Activated CD8-positive, alpha-beta T cell treated with anti-CD3 and anti-CD28 coated beads for 36 hours (primary cell): ENCODE measurements at regions not wholly inside any gene's neighbourhood (a gene's known extent, or its start where the extent isn't known, plus 50 kb on each side); places are given as distances from the start of the nearest gene placed in this dataset.

Experiments
- ATAC-seq: fragments of 200-7000 bp; cut with Tn5 transposase; one replicate; pipeline ENCODE4 v1.10.0; 2021; ENCODE audit warnings: mild to moderate bottlenecking, moderate library complexity
- CTCF ChIA-PET: fragments of 350-600 bp; sonication (Branson Sonifier 250); formaldehyde crosslinking; loops from one replicate; lab custom pipeline; 2021; ENCODE audit warnings: antibody characterized with exemption; lab: Charles Lee
- POLR2A ChIA-PET: fragments of 350-600 bp; sonication (Branson Sonifier 250); formaldehyde crosslinking; loops from one replicate; lab custom pipeline; 2021; ENCODE audit warnings: antibody characterized with exemption; lab: Charles Lee
- DNase-seq: peaks from one replicate; pipeline ENCODE4 v3.0.0-alpha.2; 2020
- H3K27ac Mint-ChIP-seq: one replicate; pipeline ENCODE4 v1.8.0; 2021; ENCODE audit warnings: mild to moderate bottlenecking, mixed read lengths
- H3K27me3 Mint-ChIP-seq: one replicate; pipeline ENCODE4 v1.8.0; 2021; ENCODE audit warnings: mixed read lengths
- H3K36me3 Mint-ChIP-seq: one replicate; pipeline ENCODE4 v1.8.0; 2021; ENCODE audit warnings: low read depth, mixed read lengths
- H3K4me1 Mint-ChIP-seq: one replicate; pipeline ENCODE4 v1.8.0; 2021; ENCODE audit warnings: low read depth, mixed read lengths
- H3K4me3 Mint-ChIP-seq: one replicate; pipeline ENCODE4 v1.8.0; 2021; ENCODE audit warnings: mild to moderate bottlenecking, moderate library complexity, mixed read lengths
- H3K9me3 Mint-ChIP-seq: one replicate; pipeline ENCODE4 v1.8.0; 2021; ENCODE audit warnings: mixed read lengths
- intact Hi-C: fragments of 100-400 bp; cut with micrococcal nuclease; formaldehyde crosslinking; loops from one replicate; pipeline ENCODE4 v1.10.0; 2022
- TF ChIP-seq, protein P1 (sequence below): fragments of 200-600 bp; IDR thresholded peaks from one replicate; pipeline ENCODE4 v1.8.0; 2022; ENCODE audit warnings: antibody characterized with exemption, mild to moderate bottlenecking

DNA sequence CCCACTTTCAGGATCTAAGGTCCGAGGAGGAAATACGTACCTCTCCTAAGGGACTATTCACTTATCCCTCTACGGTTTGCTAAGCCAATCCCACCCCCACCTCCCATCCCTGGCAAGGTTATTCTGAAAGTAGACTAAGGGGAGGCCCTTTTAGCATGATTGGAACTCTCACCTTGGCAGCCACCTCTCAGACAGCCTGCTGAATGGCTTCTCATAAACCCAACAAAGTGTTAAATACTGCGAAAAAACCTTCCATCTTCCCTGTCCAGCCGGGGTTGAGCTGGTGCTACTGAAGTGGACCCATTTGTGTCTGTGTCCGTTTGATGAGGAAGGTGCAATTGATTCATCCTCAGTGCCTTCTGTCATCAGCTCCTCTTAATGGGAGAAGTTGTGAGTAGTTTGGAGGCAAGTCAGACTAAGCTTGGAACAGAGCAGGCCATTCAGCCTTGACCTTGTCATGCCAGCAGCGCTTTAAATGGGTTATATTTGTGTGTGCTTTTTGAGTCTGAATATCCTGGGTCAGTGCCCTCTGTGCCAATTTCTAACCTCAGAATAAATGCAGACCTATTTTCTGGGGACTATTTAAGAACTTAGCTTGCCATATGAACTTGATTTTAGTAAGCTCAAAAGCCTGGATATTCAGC is 476.3 kb upstream of the ZNF608 start:
- no peak for ATAC-seq
- Mint-ChIP-seq H3K27ac (no peak overlapping the region), H3K9me3 (peaks cover 4% of the 10 kb centered on the region), H3K36me3 (no peaks in the 10 kb centered on the region), H3K27me3 (no peaks in the 10 kb centered on the region), H3K4me3 (no peak overlapping the region), H3K4me1 (peaks cover 5% of the 10 kb centered on the region)
- POLR2A ChIA-PET = no interaction called here
- intact Hi-C loops = no loop called here
- TF ChIP-seq, protein P1, sequence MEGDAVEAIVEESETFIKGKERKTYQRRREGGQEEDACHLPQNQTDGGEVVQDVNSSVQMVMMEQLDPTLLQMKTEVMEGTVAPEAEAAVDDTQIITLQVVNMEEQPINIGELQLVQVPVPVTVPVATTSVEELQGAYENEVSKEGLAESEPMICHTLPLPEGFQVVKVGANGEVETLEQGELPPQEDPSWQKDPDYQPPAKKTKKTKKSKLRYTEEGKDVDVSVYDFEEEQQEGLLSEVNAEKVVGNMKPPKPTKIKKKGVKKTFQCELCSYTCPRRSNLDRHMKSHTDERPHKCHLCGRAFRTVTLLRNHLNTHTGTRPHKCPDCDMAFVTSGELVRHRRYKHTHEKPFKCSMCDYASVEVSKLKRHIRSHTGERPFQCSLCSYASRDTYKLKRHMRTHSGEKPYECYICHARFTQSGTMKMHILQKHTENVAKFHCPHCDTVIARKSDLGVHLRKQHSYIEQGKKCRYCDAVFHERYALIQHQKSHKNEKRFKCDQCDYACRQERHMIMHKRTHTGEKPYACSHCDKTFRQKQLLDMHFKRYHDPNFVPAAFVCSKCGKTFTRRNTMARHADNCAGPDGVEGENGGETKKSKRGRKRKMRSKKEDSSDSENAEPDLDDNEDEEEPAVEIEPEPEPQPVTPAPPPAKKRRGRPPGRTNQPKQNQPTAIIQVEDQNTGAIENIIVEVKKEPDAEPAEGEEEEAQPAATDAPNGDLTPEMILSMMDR = no peak
- CTCF ChIA-PET = no interaction called here
- no peak for DNase-seq

DNA sequence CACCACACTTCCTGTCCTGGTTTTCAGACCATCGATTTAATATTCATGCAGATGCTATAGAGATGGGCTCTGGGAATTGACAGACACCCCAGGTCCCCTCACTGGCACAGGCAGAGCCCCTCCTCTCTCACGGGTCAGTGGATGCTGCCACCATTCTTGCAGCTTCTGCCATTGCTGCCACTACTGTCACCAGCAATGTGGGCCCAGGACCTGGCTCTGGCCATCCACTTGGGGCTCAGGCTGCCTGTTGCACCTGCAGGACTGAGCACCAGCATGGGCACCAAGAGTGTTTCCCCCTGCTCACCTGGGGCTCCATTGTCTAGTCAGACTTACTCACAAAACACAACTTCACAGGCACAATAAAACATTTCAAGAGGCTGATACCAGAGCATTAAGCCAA is 479.0 kb upstream of the ZNF608 start:
- no peaks in the 10 kb centered on the region for H3K36me3 Mint-ChIP-seq
- no peak for ATAC-seq

DNA sequence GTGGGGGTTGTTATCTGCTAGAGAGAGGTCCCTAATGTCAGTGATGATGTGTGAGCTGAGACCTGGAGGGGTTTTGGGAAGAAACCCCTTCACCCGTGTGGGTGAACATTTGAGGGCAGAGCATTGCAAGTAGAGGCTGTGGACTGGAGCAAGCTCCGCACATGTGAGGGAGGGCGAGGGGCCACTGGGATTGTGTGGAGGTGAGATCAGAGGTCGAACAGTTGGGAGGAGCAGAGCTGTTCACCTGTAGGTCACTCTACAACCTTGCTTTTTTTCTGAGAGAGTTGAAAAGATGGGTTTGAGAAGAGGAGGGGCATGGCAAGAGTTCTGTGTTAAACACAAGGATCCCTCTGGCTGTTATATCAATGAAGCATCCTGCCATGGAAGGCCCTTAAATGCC is 480.4 kb upstream of the ZNF608 start:
- Mint-ChIP-seq H3K4me1 (no peaks in the 10 kb centered on the region), H3K4me3 (no peak overlapping the region), H3K27ac (no peak overlapping the region), H3K9me3 (no peaks in the 10 kb centered on the region), H3K27me3 (no peaks in the 10 kb centered on the region), H3K36me3 (no peaks in the 10 kb centered on the region)
- no peak for DNase-seq
- POLR2A ChIA-PET = no interaction called here
- TF ChIP-seq, protein P1 = no peak
- CTCF ChIA-PET = no interaction called here
- intact Hi-C loops = no loop called here
- ATAC-seq = no peak

More for the DNA sequence above, 479.0 kb upstream of the ZNF608 start:
- DNase-seq = no peak
- H3K27me3 Mint-ChIP-seq = no peaks in the 10 kb centered on the region
- TF ChIP-seq, protein P1 = no peak
- H3K27ac Mint-ChIP-seq = no peak overlapping the region
- peaks cover under 1% of the 10 kb centered on the region for H3K4me1 Mint-ChIP-seq
- ChIA-PET CTCF (no interaction called here), POLR2A (no interaction called here)
- H3K4me3 Mint-ChIP-seq = no peak overlapping the region
- no peaks in the 10 kb centered on the region for H3K9me3 Mint-ChIP-seq
- intact Hi-C loops = no loop called here

DNA sequence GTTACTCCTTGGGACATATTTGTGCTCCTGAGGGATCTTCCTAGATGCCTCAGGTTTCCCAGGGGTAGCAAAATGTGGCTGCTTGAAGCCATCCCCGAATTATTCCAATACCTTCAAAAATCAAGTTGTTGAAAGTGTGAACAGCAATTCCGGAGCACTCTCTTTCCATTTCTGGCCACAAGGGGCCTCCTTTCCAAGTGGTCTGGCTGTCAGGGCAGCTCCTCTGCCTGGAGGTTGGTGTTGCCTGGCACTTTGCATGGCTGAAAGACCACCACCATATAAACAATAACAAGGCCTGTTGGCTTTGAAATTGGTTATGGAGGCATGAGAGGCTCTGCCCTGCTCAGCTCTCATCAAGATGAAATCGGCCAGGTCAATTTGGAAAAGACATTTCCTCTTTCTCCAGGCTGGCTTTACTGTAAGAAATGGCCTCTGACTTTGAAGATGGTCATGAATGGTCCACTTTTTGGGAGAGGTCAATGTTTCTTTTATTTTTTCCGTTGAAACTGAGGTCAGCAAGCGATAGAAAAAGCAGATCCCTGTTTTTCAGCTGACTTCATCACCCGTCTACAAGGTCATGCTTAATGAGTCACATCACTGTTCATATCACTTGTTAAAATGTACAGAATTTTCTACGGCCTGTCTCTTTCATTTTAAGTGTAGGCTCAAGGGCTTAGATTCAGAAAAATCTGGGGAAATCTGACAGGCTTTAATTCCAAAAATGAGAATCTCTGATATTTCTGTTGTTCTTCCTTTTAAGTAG is 481.1 kb upstream of the ZNF608 start:
- TF ChIP-seq, protein P1 = no peak
- POLR2A ChIA-PET = no interaction called here
- Mint-ChIP-seq H3K4me3 (no peak overlapping the region), H3K4me1 (no peaks in the 10 kb centered on the region), H3K9me3 (no peaks in the 10 kb centered on the region), H3K36me3 (no peaks in the 10 kb centered on the region), H3K27me3 (no peaks in the 10 kb centered on the region), H3K27ac (no peak overlapping the region)
- CTCF ChIA-PET = no interaction called here
- intact Hi-C loops = no loop called here
- DNase-seq (no peak), ATAC-seq (no peak)

DNA sequence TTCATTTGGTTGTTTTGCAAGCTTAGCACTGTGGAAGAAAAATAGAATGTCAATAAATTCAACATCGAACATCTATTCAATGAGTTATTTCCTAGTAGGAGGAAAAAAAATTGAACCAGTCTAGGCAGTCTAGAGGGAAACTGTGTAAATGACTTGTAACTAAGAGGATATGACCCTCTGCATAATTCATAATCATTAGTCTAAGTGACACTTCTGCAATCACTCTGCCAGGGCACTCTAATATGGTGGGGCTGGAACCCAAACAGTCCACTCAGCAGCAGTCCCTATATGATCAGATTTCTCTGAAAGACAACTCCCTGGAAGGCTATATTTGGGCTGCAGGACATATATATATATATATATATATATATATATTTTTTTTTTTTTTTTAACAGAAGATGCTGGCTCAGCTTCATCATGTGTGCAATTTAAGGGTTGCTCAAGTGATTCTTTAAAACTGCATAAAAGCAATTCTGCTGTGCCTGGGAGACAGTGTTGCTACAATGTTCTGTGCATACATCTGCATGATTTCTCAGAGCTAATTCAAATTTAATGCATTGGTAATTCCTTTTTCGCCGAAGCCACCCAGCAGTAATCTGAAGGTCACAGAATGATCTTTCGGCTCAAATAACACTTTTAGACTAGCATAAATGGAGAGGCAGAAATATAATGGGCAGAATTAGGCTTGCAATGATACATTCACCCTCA is 482.1 kb upstream of the ZNF608 start:
- TF ChIP-seq, protein P1 = no peak
- no peak for ATAC-seq
- Mint-ChIP-seq H3K4me3 (no peak overlapping the region), H3K27ac (no peak overlapping the region), H3K36me3 (no peaks in the 10 kb centered on the region), H3K27me3 (no peaks in the 10 kb centered on the region), H3K4me1 (no peaks in the 10 kb centered on the region), H3K9me3 (no peaks in the 10 kb centered on the region)
- DNase-seq = no peak
- CTCF ChIA-PET = no interaction called here
- POLR2A ChIA-PET = no interaction called here
- intact Hi-C loops = no loop called here
